ENCODE measurements at regions not wholly inside any gene's neighbourhood (a gene's known extent, or its start where the extent isn't known, plus 50 kb on each side); places are given as distances from the start of the nearest gene placed in this dataset.

- no peaks in the 10 kb centered on the region for H3K9me3 Mint-ChIP-seq (ENCODE audit: low read depth, unreplicated experiment)
- DNase-seq, result no peak
- H3K36me3 Mint-ChIP-seq (ENCODE audit: insufficient read depth, unreplicated experiment), result no peaks in the 10 kb centered on the region
- TF ChIP-seq CTCF (IDR thresholded peaks at IDR 0.05; ENCODE audit: unreplicated experiment), result no peak
- H3K27me3 Mint-ChIP-seq (ENCODE audit: unreplicated experiment), result peaks cover 93% of the 10 kb centered on the region
- intact Hi-C loops (cut with micrococcal nuclease; ENCODE audit: unreplicated experiment), result no loop called here
- CTCF ChIA-PET, result no interaction called here
- H3K27ac Mint-ChIP-seq (ENCODE audit: unreplicated experiment), result no peak overlapping the region
- BruUV-seq (replicated peaks), result no TSS peak
- no peak overlapping the region for H3K4me3 Mint-ChIP-seq (ENCODE audit: low read depth, unreplicated experiment)
- H3K4me1 Mint-ChIP-seq (ENCODE audit: low read depth, unreplicated experiment), result no peaks in the 10 kb centered on the region
These were observed 93.9 kb upstream of the NLRP1 start for GRCh38 chr17:5678171-5678570.

GRCh38 chr17:5680766-5681165 is 96.5 kb upstream of the NLRP1 start:
- Mint-ChIP-seq H3K27ac (ENCODE audit: unreplicated experiment) (no peak overlapping the region), H3K4me3 (ENCODE audit: low read depth, unreplicated experiment) (no peak overlapping the region), H3K9me3 (ENCODE audit: low read depth, unreplicated experiment) (no peaks in the 10 kb centered on the region), H3K36me3 (ENCODE audit: insufficient read depth, unreplicated experiment) (no peaks in the 10 kb centered on the region), H3K27me3 (ENCODE audit: unreplicated experiment) (peaks cover 81% of the 10 kb centered on the region), H3K4me1 (ENCODE audit: low read depth, unreplicated experiment) (no peaks in the 10 kb centered on the region)
- intact Hi-C loops (cut with micrococcal nuclease; ENCODE audit: unreplicated experiment), result no loop called here
- DNase-seq, result no peak
- CTCF ChIA-PET, result no interaction called here
- BruUV-seq (replicated peaks), result no TSS peak
- TF ChIP-seq CTCF (IDR thresholded peaks at IDR 0.05; ENCODE audit: unreplicated experiment), result no peak

GRCh38 chr17:5683241-5683640 is 98.9 kb upstream of the NLRP1 start:
- no peak overlapping the region for H3K27ac Mint-ChIP-seq (ENCODE audit: unreplicated experiment)
- TF ChIP-seq CTCF (IDR thresholded peaks at IDR 0.05; ENCODE audit: unreplicated experiment), result no peak
- no peak for DNase-seq
- H3K9me3 Mint-ChIP-seq (ENCODE audit: low read depth, unreplicated experiment), result no peaks in the 10 kb centered on the region
- intact Hi-C loops (cut with micrococcal nuclease; ENCODE audit: unreplicated experiment), result no loop called here
- BruUV-seq (replicated peaks), result no TSS peak
- CTCF ChIA-PET, result interaction anchor here (0.6 kb wide), 1 partner anchor 71 kb away, joined by 4 read pairs; no protein-coding TSS in a partner anchor
- no peak overlapping the region for H3K4me3 Mint-ChIP-seq (ENCODE audit: low read depth, unreplicated experiment)
- H3K36me3 Mint-ChIP-seq (ENCODE audit: insufficient read depth, unreplicated experiment), result no peaks in the 10 kb centered on the region
- no peaks in the 10 kb centered on the region for H3K4me1 Mint-ChIP-seq (ENCODE audit: low read depth, unreplicated experiment)
- peaks cover 81% of the 10 kb centered on the region for H3K27me3 Mint-ChIP-seq (ENCODE audit: unreplicated experiment)

GRCh38 chr17:5686074-5686635 is 101.8 kb upstream of the NLRP1 start:
- Mint-ChIP-seq H3K9me3 (ENCODE audit: low read depth, unreplicated experiment) (no peaks in the 10 kb centered on the region), H3K36me3 (ENCODE audit: insufficient read depth, unreplicated experiment) (no peaks in the 10 kb centered on the region), H3K4me1 (ENCODE audit: low read depth, unreplicated experiment) (no peaks in the 10 kb centered on the region), H3K4me3 (ENCODE audit: low read depth, unreplicated experiment) (no peak overlapping the region), H3K27ac (ENCODE audit: unreplicated experiment) (no peak overlapping the region), H3K27me3 (ENCODE audit: unreplicated experiment) (peaks cover 77% of the 10 kb centered on the region)
- DNase-seq, result no peak
- CTCF ChIA-PET, result no interaction called here
- no peak for TF ChIP-seq CTCF (IDR thresholded peaks at IDR 0.05; ENCODE audit: unreplicated experiment)
- BruUV-seq (replicated peaks), result no TSS peak
- intact Hi-C loops (cut with micrococcal nuclease; ENCODE audit: unreplicated experiment), result no loop called here
